Stomach (tissue), 8 donors: ENCODE measurements at regions not wholly inside any gene's neighbourhood (a gene's known extent, or its start where the extent isn't known, plus 50 kb on each side); places are given as distances from the start of the nearest gene placed in this dataset.

Source experiments
- DNase-seq, 2 donors: peaks; one replicate each; pipeline versions ENCODE4 v3.0.0 to v3.0.0-alpha.2; 2013 to 2019
- H3K27ac ChIP-seq, 5 donors: fragments of 200-600 bp in 4 of 5; sonication (generic) in 4 of 5; one replicate each; pipeline ENCODE4 v1.5.1; 2013 to 2019; ENCODE audit warnings: mild to moderate bottlenecking in 1 of 5, moderate library complexity in 1 of 5
- H3K27me3 ChIP-seq, 3 donors: fragments of 200-600 bp; sonication (generic); one replicate each; pipeline ENCODE4 v1.5.1; 2017 to 2019; ENCODE audit warnings: mixed run types in 1 of 3
- H3K36me3 ChIP-seq, 4 donors: fragments of 200-600 bp; sonication (generic); 1 replicate in 3 of 4; 2 replicates in 1 of 4; pipeline ENCODE4 v1.5.1; 2016 to 2019
- H3K4me1 ChIP-seq, 4 donors: fragments of 200-600 bp; sonication (generic); one replicate each; pipeline ENCODE4 v1.5.1; 2016 to 2019
- H3K4me3 ChIP-seq, 4 donors: fragments of 200-600 bp; sonication (generic) in 3 of 4; one replicate each; pipeline ENCODE4 v1.5.1; 2016 to 2019; ENCODE audit warnings: mild to moderate bottlenecking in 1 of 4
- H3K9me3 ChIP-seq, 4 donors: fragments of 200-600 bp; sonication (generic); one replicate each; pipeline ENCODE4 v1.5.1; 2016 to 2019
- EP300 ChIP-seq: sonication (generic); formaldehyde crosslinking; IDR thresholded peaks from one replicate; pipeline ENCODE4 v1.6.1; 2017; ENCODE audit warnings: antibody characterized with exemption
- POLR2A ChIP-seq, 4 donors: fragments of 450-650 bp; IDR thresholded peaks; one replicate each; pipeline ENCODE4 v1.6.1; 2016; ENCODE audit warnings: antibody characterized with exemption in 4 of 4, control low read depth in 2 of 4, mild to moderate bottlenecking in 1 of 4, moderate library complexity in 1 of 4
- POLR2AphosphoS5 ChIP-seq, 3 donors: sonication (generic); formaldehyde crosslinking; IDR thresholded peaks; one replicate each; pipeline ENCODE4 v1.6.1; 2016; ENCODE audit warnings: antibody characterized with exemption in 3 of 3
- WGBS, 5 donors: extraction: QIAGEN DNeasy Blood & Tissue Kit in 3 of 5; methylation state at CpG; one replicate each; pipeline versions ENCODE4 v1.1.5 to v1.1.7; 2013 to 2018; 5-methylcytosine and 5-hydroxymethylcytosine counted together
- intact Hi-C: fragments of 100-400 bp; cut with DNase I; formaldehyde crosslinking; loops from one replicate; pipeline ENCODE4 v1.15.1; 2023; ENCODE audit warnings: low total_unique reads
- TF ChIP-seq, protein P1 (sequence below), 7 experiments: fragments of 450-650 bp in 4 of 7; fragments of 200-600 bp in 3 of 7; sonication (generic) in 3 of 7; IDR thresholded peaks; one replicate each; pipeline ENCODE4 v1.5.1; 2016 to 2019; ENCODE audit warnings: antibody characterized with exemption in 7 of 7, control low read depth in 2 of 7, mild to moderate bottlenecking in 1 of 7
- donor health status: healthy with polysubstance abuse.
- donor health status: Bipolar disorder and iron deficiency.
- donor health status: healthy.

GRCh38 chr20:47931002-47931401 is 145.7 kb upstream of the SULF2 start:
- intact Hi-C loops = no loop called here
- no peak for TF ChIP-seq POLR2A (IDR thresholded peaks at IDR 0.05)
- Histone ChIP-seq H3K27me3 (peaks cover 0 to 9% (median 0%) of the 10 kb centered on the region in 3 donors), H3K27ac (no peak overlapping the region), H3K9me3 (no peaks in the 10 kb centered on the region), H3K4me3 (no peak overlapping the region), H3K4me1 (no peaks in the 10 kb centered on the region), H3K36me3 (no peaks in the 10 kb centered on the region)
- WGBS, 5 donors = 82 to 87% (median 85%) methylated on average over 2 of the region's 2 CpGs
- DNase-seq = no peak

DNA sequence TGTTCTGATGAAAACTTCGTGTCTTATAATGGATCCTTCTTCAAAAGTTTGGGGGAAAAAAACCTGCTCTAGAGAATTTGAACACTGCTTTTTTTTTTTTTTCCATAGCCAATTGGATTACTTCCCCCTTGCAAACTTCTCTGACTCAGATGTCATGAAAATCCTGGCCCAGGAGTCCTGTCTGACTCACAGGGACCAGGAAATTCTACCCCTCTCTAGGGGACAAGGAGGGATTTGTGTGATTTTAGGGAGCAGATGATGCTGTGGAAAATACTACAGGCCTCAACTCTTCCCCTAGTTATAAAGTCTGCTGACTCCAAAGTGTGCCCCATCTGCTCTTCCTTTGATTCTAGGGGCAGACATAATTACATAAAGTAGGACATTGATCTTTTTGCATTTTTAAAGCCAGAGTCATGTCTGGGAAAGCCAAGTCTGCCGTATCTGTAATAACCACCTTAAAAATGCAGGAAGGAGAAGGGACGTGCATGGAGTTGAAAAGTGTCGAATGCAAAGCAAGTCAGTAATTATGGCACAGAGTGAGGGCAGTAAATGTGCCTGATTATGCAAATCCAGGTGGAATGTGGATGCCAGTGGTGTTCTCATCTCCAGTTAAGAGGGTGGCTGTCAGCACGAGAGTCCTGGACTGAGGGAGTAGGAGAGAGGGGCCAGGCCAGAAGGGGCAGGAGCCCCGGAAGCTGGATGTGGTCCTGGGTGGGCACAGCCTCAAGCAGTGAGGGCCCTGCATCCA is 144.3 kb upstream of the SULF2 start:
- no peak for DNase-seq

DNA sequence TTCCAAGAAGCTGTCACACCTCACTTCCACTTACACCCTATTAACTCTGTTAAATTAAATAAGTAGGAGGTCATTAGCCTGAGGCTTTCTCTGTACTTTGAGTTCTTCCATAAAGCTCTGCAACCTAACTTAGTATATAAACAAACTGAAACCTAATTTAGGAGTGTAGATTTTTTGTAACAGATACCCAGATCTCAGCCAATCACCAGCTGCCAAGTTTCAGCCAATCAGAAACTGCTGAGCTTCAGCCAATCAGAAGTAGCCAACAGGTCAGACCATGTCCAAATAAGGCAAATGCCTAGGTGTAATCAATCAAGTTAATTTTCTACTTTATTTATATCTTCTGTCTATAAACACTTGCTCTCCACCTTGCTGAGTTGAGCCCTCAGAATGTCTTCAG is 142.7 kb upstream of the SULF2 start:
- Histone ChIP-seq H3K9me3 (no peaks in the 10 kb centered on the region), H3K27ac (no peak overlapping the region), H3K27me3 (peaks cover 0 to 34% (median 0%) of the 10 kb centered on the region in 3 donors), H3K4me1 (no peaks in the 10 kb centered on the region), H3K36me3 (no peaks in the 10 kb centered on the region), H3K4me3 (no peak overlapping the region)
- TF ChIP-seq EP300 (no peak), POLR2AphosphoS5 (IDR thresholded peaks at IDR 0.05) (no peak), POLR2A (IDR thresholded peaks at IDR 0.05) (no peak)
- TF ChIP-seq, protein P1, sequence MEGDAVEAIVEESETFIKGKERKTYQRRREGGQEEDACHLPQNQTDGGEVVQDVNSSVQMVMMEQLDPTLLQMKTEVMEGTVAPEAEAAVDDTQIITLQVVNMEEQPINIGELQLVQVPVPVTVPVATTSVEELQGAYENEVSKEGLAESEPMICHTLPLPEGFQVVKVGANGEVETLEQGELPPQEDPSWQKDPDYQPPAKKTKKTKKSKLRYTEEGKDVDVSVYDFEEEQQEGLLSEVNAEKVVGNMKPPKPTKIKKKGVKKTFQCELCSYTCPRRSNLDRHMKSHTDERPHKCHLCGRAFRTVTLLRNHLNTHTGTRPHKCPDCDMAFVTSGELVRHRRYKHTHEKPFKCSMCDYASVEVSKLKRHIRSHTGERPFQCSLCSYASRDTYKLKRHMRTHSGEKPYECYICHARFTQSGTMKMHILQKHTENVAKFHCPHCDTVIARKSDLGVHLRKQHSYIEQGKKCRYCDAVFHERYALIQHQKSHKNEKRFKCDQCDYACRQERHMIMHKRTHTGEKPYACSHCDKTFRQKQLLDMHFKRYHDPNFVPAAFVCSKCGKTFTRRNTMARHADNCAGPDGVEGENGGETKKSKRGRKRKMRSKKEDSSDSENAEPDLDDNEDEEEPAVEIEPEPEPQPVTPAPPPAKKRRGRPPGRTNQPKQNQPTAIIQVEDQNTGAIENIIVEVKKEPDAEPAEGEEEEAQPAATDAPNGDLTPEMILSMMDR (IDR thresholded peaks at IDR 0.05) = no peak
- DNase-seq = no peak
- intact Hi-C loops = no loop called here

More for the DNA sequence above, 144.3 kb upstream of the SULF2 start:
- Histone ChIP-seq H3K9me3 (no peaks in the 10 kb centered on the region), H3K4me1 (no peaks in the 10 kb centered on the region), H3K27ac (no peak overlapping the region), H3K36me3 (no peaks in the 10 kb centered on the region), H3K4me3 (no peak overlapping the region), H3K27me3 (peaks cover 0 to 18% (median 0%) of the 10 kb centered on the region in 3 donors)
- intact Hi-C loops = no loop called here
- 59 to 81% (median 70%) methylated on average over 6 of the region's 6 CpGs for WGBS, 5 donors
- no peak for TF ChIP-seq EP300
- no peak for TF ChIP-seq POLR2AphosphoS5 (IDR thresholded peaks at IDR 0.05)
- TF ChIP-seq, protein P1 (IDR thresholded peaks at IDR 0.05) = no peak
- TF ChIP-seq POLR2A (IDR thresholded peaks at IDR 0.05) = no peak

DNA sequence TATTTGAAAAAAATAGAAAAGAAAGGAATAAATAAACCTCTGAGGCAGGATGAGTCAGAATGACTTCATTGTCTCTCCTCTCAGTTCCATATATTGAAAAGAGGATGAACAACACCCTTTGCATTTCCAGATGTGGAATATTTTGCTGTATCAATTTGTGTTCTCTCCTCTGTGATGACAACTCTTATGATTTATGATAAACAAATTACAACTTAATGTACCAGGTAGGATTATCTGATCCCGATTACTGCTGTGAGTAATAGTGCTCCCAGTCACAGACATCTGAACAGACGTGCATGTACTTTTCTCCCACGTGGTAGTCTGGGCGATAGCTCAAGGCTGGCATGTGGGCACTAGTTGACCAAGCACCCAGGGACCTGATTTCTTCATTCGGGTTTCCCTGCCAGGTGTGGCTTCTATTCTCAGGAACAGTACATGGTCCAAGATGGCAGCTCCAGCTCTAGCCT is 142.1 kb upstream of the SULF2 start:
- DNase-seq = no peak
- intact Hi-C loops = no loop called here
- Histone ChIP-seq H3K27ac (no peak overlapping the region), H3K27me3 (peaks cover 0 to 38% (median 0%) of the 10 kb centered on the region in 3 donors), H3K4me1 (no peaks in the 10 kb centered on the region), H3K36me3 (no peaks in the 10 kb centered on the region), H3K9me3 (no peaks in the 10 kb centered on the region), H3K4me3 (no peak overlapping the region)
- 71 to 85% (median 73%) methylated on average over 5 of the region's 5 CpGs for WGBS, 5 donors
- TF ChIP-seq POLR2A (IDR thresholded peaks at IDR 0.05) = no peak
- TF ChIP-seq, protein P1 (IDR thresholded peaks at IDR 0.05) = no peak
- TF ChIP-seq EP300 = no peak
- TF ChIP-seq POLR2AphosphoS5 (IDR thresholded peaks at IDR 0.05) = no peak

DNA sequence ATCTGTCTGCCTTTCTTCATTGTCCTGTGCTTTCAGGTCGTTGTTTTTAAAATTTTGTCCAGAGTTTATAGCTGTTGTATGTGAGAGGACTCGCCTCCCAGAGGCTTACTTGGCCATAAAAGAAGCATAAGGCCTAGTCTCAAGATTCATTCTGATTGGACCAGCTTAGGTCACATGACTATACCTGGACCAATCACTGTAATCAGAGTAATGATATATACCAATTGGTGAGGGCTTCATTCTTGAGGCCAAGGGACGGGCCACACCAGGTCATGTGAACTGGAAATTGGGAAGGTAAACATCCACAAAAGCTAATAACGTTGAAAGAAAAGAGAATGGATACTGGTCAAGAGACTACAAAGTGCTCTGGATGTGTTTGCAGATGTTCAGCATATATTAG is 141.4 kb upstream of the SULF2 start:
- intact Hi-C loops = no loop called here
- H3K4me3 ChIP-seq = no peak overlapping the region
- no peaks in the 10 kb centered on the region for H3K9me3 ChIP-seq
- no peak for TF ChIP-seq POLR2A (IDR thresholded peaks at IDR 0.05)
- TF ChIP-seq EP300 = no peak
- TF ChIP-seq POLR2AphosphoS5 (IDR thresholded peaks at IDR 0.05) = no peak
- TF ChIP-seq, protein P1 (IDR thresholded peaks at IDR 0.05) = no peak
- no peak overlapping the region for H3K27ac ChIP-seq
- H3K27me3 ChIP-seq = peaks cover 0 to 41% (median 0%) of the 10 kb centered on the region in 3 donors
- WGBS, 5 donors = 75 to 79% (median 76%) methylated on average over 4 of the region's 4 CpGs
- peaks cover 0 to 5% (median 0%) of the 10 kb centered on the region in 4 donors for H3K4me1 ChIP-seq
- H3K36me3 ChIP-seq = no peaks in the 10 kb centered on the region
- no peak for DNase-seq
